SK-N-MC (cell line): ENCODE measurements at regions not wholly inside any gene's neighbourhood (a gene's known extent, or its start where the extent isn't known, plus 50 kb on each side); places are given as distances from the start of the nearest gene placed in this dataset.

Experiments
- DNase-seq: peaks from one replicate; pipeline ENCODE4 v3.0.0-alpha.2; 2011; ENCODE audit warnings: low read depth, low spot score
- H3K27ac ChIP-seq: fragments of 200-600 bp; sonication (generic); 2 replicates; pipeline ENCODE4 v1.5.1; 2016; ENCODE audit warnings: mixed run types
- H3K36me3 ChIP-seq: fragments of 200-600 bp; sonication (generic); 2 replicates; pipeline ENCODE4 v1.6.1; 2017; ENCODE audit warnings: antibody characterized with exemption, low read length, mixed read lengths; ENCODE audit not compliant: insufficient read depth
- H3K4me3 ChIP-seq: fragments of 200-600 bp; sonication (generic); 2 replicates; pipeline ENCODE4 v1.5.1; 2016
- H3K9ac ChIP-seq: fragments of 200-600 bp; sonication (generic); 2 replicates; pipeline ENCODE4 v1.8.0; 2017; ENCODE audit warnings: mixed run types, mixed read lengths; ENCODE audit not compliant: insufficient read length
- H3K9me3 ChIP-seq: fragments of 200-600 bp; sonication (generic); 2 replicates; pipeline ENCODE4 v1.6.1; 2017; ENCODE audit warnings: low read depth, mild to moderate bottlenecking, antibody characterized with exemption, low read length, moderate library complexity, mixed read lengths
- EZH2 ChIP-seq: fragments of 200-600 bp; sonication (generic); IDR thresholded peaks from one replicate; pipeline ENCODE4 v1.6.1; 2017; ENCODE audit warnings: antibody characterized with exemption
- FOXP2 ChIP-seq: optimal IDR thresholded peaks from 2 replicates; pipeline ENCODE3; 2011; ENCODE audit warnings: mild to moderate bottlenecking, moderate library complexity; ENCODE audit not compliant: insufficient read depth; ENCODE audit errors: extremely low read length, control extremely low read depth
- POLR2AphosphoS5 ChIP-seq: IDR thresholded peaks from 2 replicates; pipeline ENCODE4 v1.6.1; 2012; ENCODE audit warnings: mild to moderate bottlenecking, low read depth, low read length, borderline replicate concordance

GRCh38 chr16:86080982-86081381 is 182.0 kb downstream of the IRF8 start:
- no peaks in the 10 kb centered on the region for H3K9me3 ChIP-seq
- DNase-seq: no peak

GRCh38 chr16:86082418-86083030 is 183.6 kb downstream of the IRF8 start:
- no peak overlapping the region for H3K4me3 ChIP-seq
- no peaks in the 10 kb centered on the region for H3K9me3 ChIP-seq
- H3K36me3 ChIP-seq: no peaks in the 10 kb centered on the region
- H3K27ac ChIP-seq: no peak overlapping the region
- TF ChIP-seq FOXP2 (no peak), POLR2AphosphoS5 (no peak)
- no peak overlapping the region for H3K9ac ChIP-seq
- no peak for DNase-seq

More at GRCh38 chr16:86080982-86081381, 182.0 kb downstream of the IRF8 start:
- TF ChIP-seq FOXP2 (no peak), EZH2 (no peak), POLR2AphosphoS5 (no peak)
- Histone ChIP-seq H3K27ac (no peak overlapping the region), H3K4me3 (no peak overlapping the region), H3K9ac (no peak overlapping the region), H3K36me3 (no peaks in the 10 kb centered on the region)

GRCh38 chr16:86083382-86084002 is 184.5 kb downstream of the IRF8 start:
- no peaks in the 10 kb centered on the region for H3K9me3 ChIP-seq
- H3K36me3 ChIP-seq: no peaks in the 10 kb centered on the region
- no peak overlapping the region for H3K4me3 ChIP-seq
- DNase-seq: no peak
- TF ChIP-seq EZH2: no peak
- no peak overlapping the region for H3K27ac ChIP-seq
- no peak overlapping the region for H3K9ac ChIP-seq

GRCh38 chr16:86085161-86085611 is 186.2 kb downstream of the IRF8 start:
- no peaks in the 10 kb centered on the region for H3K36me3 ChIP-seq
- H3K4me3 ChIP-seq: no peak overlapping the region
- no peak for TF ChIP-seq EZH2
- no peak for TF ChIP-seq POLR2AphosphoS5
- TF ChIP-seq FOXP2: no peak
- no peak overlapping the region for H3K27ac ChIP-seq
- no peak overlapping the region for H3K9ac ChIP-seq
- no peak for DNase-seq
- H3K9me3 ChIP-seq: no peaks in the 10 kb centered on the region

- TF ChIP-seq FOXP2 (no peak), POLR2AphosphoS5 (no peak), EZH2 (no peak)
- no peak for DNase-seq
- no peak overlapping the region for H3K27ac ChIP-seq
These were observed 186.8 kb downstream of the IRF8 start for GRCh38 chr16:86085795-86086194.

GRCh38 chr16:86086471-86086870 is 187.5 kb downstream of the IRF8 start:
- TF ChIP-seq FOXP2 (no peak), EZH2 (no peak), POLR2AphosphoS5 (no peak)
- no peak overlapping the region for H3K9ac ChIP-seq
- H3K36me3 ChIP-seq: no peaks in the 10 kb centered on the region
- H3K9me3 ChIP-seq: no peaks in the 10 kb centered on the region
- H3K27ac ChIP-seq: no peak overlapping the region
- no peak for DNase-seq
- H3K4me3 ChIP-seq: no peak overlapping the region

More at GRCh38 chr16:86085795-86086194, 186.8 kb downstream of the IRF8 start:
- Histone ChIP-seq H3K36me3 (no peaks in the 10 kb centered on the region), H3K9me3 (no peaks in the 10 kb centered on the region), H3K9ac (no peak overlapping the region), H3K4me3 (no peak overlapping the region)

- no peak for TF ChIP-seq FOXP2
- TF ChIP-seq POLR2AphosphoS5: no peak
- TF ChIP-seq EZH2: no peak
- no peak for DNase-seq
- H3K9ac ChIP-seq: no peak overlapping the region
- H3K9me3 ChIP-seq: no peaks in the 10 kb centered on the region
- H3K4me3 ChIP-seq: no peak overlapping the region
- no peak overlapping the region for H3K27ac ChIP-seq
- H3K36me3 ChIP-seq: no peaks in the 10 kb centered on the region
These were observed 188.3 kb downstream of the IRF8 start for GRCh38 chr16:86087011-86087895.

GRCh38 chr16:86087896-86088230 is 188.9 kb downstream of the IRF8 start:
- H3K9me3 ChIP-seq: no peaks in the 10 kb centered on the region
- no peak for TF ChIP-seq POLR2AphosphoS5
- no peak for TF ChIP-seq FOXP2
- TF ChIP-seq EZH2: no peak
- no peak overlapping the region for H3K9ac ChIP-seq
- H3K27ac ChIP-seq: no peak overlapping the region
- no peak for DNase-seq
- no peak overlapping the region for H3K4me3 ChIP-seq
- H3K36me3 ChIP-seq: no peaks in the 10 kb centered on the region

GRCh38 chr16:86088287-86088686 is 189.3 kb downstream of the IRF8 start:
- H3K36me3 ChIP-seq: no peaks in the 10 kb centered on the region
- H3K9ac ChIP-seq: no peak overlapping the region
- no peak overlapping the region for H3K27ac ChIP-seq
- no peak overlapping the region for H3K4me3 ChIP-seq
- no peaks in the 10 kb centered on the region for H3K9me3 ChIP-seq
- no peak for DNase-seq
- no peak for TF ChIP-seq POLR2AphosphoS5
- no peak for TF ChIP-seq FOXP2
- TF ChIP-seq EZH2: no peak
